Fibroblast of villous mesenchyme (primary cell): ENCODE measurements at regions not wholly inside any gene's neighbourhood (a gene's known extent, or its start where the extent isn't known, plus 50 kb on each side); places are given as distances from the start of the nearest gene placed in this dataset.

Experiments used
- DNase-seq: peaks from one replicate; pipeline ENCODE4 v3.0.0-alpha.2; 2010; ENCODE audit warnings: low read depth
- H3K4me3 ChIP-seq: 2 replicates; pipeline ENCODE4 v1.5.1; 2011; ENCODE audit warnings: low read depth, mild to moderate bottlenecking, low read length
- CTCF ChIP-seq: IDR thresholded peaks from 2 replicates; pipeline ENCODE4 v1.5.1; 2012; ENCODE audit warnings: low read depth, mild to moderate bottlenecking, low read length; ENCODE audit not compliant: insufficient read depth

DNA sequence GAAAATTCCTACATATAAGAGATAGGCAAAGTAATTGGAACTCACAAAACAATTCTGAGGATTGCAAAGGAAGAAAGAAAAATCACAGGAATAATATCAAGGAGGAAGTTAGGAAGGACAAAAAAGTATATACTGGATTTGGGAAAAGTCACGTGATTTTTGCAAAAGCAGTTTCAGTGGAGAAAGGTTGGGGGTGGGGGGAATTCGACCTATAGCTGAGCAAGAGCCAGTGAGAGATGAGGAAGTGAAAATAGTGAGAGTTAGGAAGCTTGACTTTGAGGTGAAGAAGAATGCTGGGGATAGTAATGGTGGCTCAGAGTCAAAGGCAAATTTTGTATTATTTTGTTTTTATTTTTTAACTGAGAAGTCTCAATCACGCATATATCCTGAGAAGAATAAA is 438.0 kb upstream of the PMFBP1 start:
- no peak overlapping the region for H3K4me3 ChIP-seq
- DNase-seq, result no peak
- TF ChIP-seq CTCF, result no peak

- no peak for DNase-seq
- H3K4me3 ChIP-seq, result no peak overlapping the region
- no peak for TF ChIP-seq CTCF
Observed at GRCh38 chr16:72609066-72609465, 437.1 kb upstream of the PMFBP1 start.

- no peak overlapping the region for H3K4me3 ChIP-seq
- TF ChIP-seq CTCF, result no peak
- no peak for DNase-seq
Observed at GRCh38 chr16:72604375-72604774, 432.4 kb upstream of the PMFBP1 start.

- TF ChIP-seq CTCF, result no peak
- no peak for DNase-seq
- no peak overlapping the region for H3K4me3 ChIP-seq
Observed at GRCh38 chr16:72602499-72602898, 430.5 kb upstream of the PMFBP1 start.

DNA sequence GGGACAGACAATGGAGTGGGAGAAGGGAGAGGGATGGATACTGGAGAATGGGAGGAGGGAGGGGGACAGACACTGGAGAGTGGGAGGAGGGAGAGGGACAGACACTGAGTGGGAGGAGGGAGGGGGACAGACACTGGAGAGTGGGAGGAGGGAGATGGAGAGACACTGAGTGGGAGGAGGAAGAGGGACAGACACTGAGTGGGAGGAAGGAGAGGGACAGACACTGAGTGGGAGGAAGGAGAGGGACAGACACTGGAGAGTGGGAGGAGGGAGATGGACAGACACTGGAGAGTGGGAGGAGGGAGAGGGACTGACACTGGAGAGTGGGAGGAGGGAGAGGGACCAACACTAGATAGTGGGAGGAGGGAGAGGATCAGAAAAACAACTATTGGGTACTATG is 426.7 kb upstream of the PMFBP1 start:
- no peak overlapping the region for H3K4me3 ChIP-seq
- DNase-seq, result no peak
- no peak for TF ChIP-seq CTCF

GRCh38 chr16:72597938-72598337 is 426.0 kb upstream of the PMFBP1 start:
- H3K4me3 ChIP-seq, result no peak overlapping the region
- DNase-seq, result no peak
- no peak for TF ChIP-seq CTCF

DNA sequence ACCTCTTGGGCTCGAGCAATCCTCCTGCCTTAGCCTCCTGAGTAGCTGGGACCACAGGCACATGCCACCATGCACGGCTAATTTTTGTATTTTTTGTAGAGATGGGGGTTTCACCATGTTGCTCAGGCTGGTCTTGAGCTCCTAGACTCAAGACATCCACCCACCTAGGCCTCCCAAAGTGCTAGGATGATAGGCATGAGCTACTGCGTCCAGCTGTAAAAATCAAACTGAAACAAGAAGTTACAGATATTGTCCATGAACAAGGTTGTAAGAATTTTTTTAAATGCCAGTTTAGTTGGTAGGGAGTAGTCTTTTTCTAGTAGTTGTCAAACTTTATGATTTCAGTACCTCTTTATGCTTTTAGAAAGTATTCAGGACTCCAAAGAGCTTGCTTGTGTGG is 424.4 kb upstream of the PMFBP1 start:
- DNase-seq, result no peak
- no peak overlapping the region for H3K4me3 ChIP-seq
- no peak for TF ChIP-seq CTCF
